HG03025 (cell line): ENCODE measurements at regions not wholly inside any gene's neighbourhood (a gene's known extent, or its start where the extent isn't known, plus 50 kb on each side); places are given as distances from the start of the nearest gene placed in this dataset.
"Not testable (repeated sequence)": the region's sequence is repeated elsewhere in the genome, so short reads cannot be mapped to it uniquely, and the experiment has no call there.

ENCODE experiments used
- ATAC-seq: cut with Tn5 transposase; IDR thresholded peaks from one replicate; pipeline ENCODE4 v1.9.1; 2021; ENCODE audit warnings: mild to moderate bottlenecking, moderate library complexity; ENCODE audit not compliant: unreplicated experiment, low FRiP score

- no peak for ATAC-seq
These were observed 1941.7 kb upstream of the LRRTM1 start for GRCh38 chr2:82246220-82246775.

DNA sequence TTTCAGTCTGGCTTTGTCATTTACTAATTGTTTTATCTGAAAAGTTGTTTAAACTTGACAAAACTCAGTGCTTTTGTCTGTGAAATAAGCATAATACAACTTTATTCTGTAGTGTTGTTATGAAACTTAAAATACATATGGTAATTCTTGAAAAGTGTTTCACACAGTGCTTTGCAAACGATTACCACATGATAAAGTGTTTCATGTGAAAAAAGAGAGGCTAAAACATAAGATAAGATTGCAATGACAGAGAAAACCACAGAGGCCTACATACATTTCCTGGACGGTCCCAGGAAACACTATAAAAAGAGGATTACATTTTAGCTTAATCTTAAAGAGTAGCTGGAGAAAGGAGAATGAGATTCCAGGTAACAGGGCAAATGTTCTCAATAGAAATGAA is 1934.6 kb upstream of the LRRTM1 start:
- no peak for ATAC-seq

DNA sequence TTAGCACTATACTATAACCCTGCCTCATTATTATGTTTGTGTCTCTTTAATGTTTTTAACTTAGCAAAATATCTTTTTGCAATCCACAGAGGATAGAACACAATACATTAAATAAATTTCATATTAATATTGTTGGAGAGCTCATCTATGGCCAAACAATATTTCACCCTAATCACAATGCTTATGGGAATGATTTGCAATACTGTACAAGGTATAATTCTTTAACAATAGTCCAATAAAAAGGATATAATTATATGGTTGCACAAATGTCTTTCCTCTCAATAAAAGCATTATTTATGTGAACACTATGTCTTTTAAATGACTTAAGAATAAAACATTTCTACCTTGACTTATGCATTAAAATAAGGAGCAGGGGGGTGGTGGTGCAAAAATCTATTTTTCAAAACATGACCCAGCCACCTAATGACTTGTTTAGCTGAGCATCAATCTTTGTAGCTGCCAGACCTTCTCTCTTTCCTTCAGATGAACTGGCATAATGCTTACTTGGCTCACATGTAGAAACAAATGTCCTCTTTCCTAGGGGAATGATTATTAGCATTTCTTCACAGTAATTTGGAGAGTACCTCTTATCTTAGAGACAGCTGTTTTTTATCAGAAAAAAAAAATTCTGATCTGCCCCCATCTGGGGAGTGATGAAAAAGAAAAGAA is 1933.6 kb upstream of the LRRTM1 start:
- no peak for ATAC-seq

DNA sequence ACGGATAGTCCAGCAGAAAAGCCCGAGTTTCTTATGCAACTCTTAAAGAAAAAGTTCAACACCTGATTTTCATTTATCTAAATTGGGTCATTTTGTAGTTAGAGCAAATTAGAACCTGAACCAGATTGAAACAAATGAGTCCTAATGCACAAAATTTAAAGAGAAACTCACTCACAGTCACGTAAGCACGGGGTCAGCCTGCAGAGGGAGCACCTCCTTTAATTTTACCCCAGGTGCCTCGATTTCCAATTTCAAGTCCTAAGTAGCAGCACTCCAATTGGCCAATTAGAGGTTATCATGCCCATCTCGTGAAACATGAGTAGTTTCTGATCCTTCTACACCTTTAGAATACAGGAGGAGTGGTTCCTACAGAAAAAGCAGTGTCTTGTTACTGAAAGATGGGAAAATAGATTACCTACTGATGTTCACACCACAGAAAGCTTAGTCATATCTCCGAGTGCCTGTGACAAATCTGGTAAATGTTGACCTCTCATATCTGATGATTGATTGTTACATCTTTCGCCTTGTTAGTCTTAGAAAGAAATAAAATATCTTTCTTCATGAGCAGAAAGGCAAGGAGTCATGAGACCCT is 1929.8 kb upstream of the LRRTM1 start:
- ATAC-seq, result no peak

DNA sequence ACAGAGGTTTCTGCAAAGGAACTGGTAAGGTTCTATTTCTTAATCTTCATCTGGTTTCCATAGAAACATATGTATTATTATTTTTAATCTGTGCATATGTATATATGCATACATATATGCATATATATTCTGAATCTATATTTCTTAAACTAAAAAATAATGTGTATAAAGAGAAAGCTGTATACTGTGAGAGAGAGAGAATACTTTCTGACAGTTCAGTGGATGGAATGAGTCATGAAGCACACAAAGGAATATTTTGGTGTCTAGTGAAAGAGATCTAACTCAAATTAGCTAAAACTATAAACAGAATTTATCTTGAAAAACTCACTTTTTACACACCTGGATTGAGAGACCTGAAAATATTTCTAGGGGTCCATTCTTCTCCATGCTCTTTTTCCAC is 1929.3 kb upstream of the LRRTM1 start:
- no peak for ATAC-seq

- ATAC-seq, result no peak
These were observed 1925.9 kb upstream of the LRRTM1 start for GRCh38 chr2:82230406-82230805.

GRCh38 chr2:82226441-82226840 is 1921.9 kb upstream of the LRRTM1 start:
- ATAC-seq, result no peak

GRCh38 chr2:82224301-82224940 is 1919.9 kb upstream of the LRRTM1 start:
- ATAC-seq, result no peak

DNA sequence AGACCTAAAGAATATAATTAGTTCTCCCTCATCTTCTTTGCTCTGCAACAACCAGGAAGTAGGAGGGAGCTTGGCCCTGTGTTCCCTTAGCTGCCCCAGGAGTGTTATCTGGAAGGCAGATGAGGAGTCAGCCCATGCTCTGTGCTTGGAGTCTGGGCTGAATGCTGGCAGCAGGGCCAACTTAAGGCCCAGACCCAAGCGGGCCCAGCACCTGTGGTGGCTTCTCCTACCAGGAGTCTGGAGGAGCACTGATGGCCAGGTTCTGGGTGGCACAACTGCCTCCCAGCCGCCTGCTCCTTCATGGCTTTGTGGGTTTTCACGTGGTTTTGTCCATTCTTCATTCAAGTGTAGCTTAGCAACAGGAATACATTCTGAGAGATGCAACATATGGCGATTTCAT is 1910.7 kb upstream of the LRRTM1 start:
- ATAC-seq, result no peak

- ATAC-seq, result no peak
These were observed 1894.9 kb upstream of the LRRTM1 start for GRCh38 chr2:82199493-82199852.

DNA sequence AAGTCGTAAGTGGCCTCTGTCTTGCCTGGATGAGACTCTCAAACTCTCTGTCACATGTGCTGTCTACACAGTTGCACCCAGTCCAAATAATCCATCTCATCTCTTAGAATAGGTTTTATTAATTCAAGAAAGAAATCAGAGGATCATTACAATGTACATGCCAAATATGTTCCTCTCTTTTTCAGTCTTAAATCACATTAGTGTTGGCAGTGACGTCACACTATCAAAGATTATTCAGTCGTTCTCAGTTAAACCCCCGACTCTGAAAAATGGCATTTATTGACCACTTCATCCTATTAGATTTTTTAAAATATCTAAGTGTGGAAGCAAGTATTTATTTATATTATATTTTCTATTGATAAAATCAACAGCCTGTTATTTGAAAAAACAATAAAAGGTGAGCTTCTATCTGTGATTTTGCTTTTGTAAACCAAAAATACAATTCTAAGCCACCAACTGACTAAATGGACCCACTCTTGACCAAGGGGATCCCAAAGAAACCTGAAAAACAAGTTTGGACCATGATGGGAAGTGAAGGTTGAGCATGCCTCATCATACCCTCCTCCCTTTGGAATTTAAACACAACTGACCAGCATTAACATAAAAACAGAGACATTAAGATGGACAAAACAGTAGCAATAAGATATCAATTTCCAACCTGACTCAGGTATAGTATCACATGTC is 1894.4 kb upstream of the LRRTM1 start:
- no peak for ATAC-seq

- ATAC-seq, result no peak
These were observed 1877.7 kb upstream of the LRRTM1 start for GRCh38 chr2:82182270-82182669.

DNA sequence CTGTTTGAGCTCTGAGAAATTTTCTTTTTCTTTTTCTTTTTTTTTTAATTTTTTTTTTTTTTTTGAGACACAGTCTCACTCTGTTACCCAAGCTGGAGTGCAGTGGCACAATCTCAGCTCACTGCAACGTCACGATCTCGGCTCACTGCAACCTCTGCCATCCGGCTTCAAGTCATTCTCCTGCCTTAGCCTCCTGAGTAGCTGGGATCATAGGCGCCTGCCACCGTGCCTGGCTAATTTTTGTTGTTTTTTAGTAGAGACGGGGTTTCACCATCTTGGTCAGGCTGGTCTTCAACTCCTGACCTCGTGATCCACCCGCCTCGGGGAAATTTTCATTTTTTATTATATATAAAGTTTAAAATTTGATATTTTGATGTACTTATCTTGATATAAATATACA is 1870.7 kb upstream of the LRRTM1 start:
- ATAC-seq, result not testable (repeated sequence)

- no peak for ATAC-seq
These were observed 1867.9 kb upstream of the LRRTM1 start for GRCh38 chr2:82172483-82172882.

GRCh38 chr2:82169379-82169778 is 1864.8 kb upstream of the LRRTM1 start:
- no peak for ATAC-seq

- no peak for ATAC-seq
These were observed 1860.8 kb upstream of the LRRTM1 start for GRCh38 chr2:82165377-82165776.

DNA sequence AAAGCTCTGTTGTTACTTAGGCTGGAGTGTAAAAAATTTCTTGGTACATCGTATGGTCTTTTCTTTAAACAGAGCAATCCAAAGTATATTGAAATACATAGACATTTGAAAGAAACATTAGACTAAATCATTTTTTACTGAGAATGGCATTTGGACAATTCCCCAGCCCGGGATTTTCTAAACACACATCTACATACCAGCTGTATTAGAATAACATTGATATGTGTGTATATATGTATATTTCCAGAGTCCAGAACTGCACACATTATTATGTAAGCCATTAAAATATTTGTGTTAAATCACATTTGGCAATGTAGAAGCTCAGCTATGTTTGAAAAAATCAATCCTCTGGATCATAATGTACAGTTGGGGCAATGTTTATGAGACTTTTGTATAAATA is 1853.6 kb upstream of the LRRTM1 start:
- ATAC-seq, result no peak

GRCh38 chr2:82155469-82155868 is 1850.9 kb upstream of the LRRTM1 start:
- ATAC-seq, result no peak

- no peak for ATAC-seq
These were observed 1838.8 kb upstream of the LRRTM1 start for GRCh38 chr2:82143343-82143742.

- ATAC-seq, result no peak
These were observed 1835.5 kb upstream of the LRRTM1 start for GRCh38 chr2:82139979-82140611.

DNA sequence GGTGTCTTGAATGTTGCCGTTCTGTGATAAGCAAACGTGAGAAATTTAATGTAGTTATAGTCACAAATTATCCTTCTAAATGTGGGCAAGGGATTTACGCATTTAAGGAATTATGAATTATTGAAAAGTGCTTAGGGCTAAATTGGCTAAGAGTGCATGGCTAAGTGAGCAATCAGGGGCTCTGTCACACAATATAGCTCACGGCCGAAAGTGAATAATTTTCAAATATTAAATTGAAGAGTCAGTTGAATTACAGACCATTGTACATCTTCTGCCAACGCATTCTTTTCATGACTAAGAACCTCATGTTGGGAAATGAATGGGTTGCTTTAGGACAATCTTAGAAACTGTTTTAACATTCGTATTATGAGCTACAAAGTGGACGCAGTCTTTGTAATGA is 1832.9 kb upstream of the LRRTM1 start:
- ATAC-seq, result no peak
